Peyer's patch (tissue), 4 donors: ENCODE measurements at regions not wholly inside any gene's neighbourhood (a gene's known extent, or its start where the extent isn't known, plus 50 kb on each side); places are given as distances from the start of the nearest gene placed in this dataset.
A peak's percentile ranks its signal among the peaks of the same experiment; 100 is the strongest.

Source experiments
- DNase-seq, 3 donors: peaks; one replicate each; pipeline ENCODE4 v3.0.0-alpha.2; 2017 to 2019
- H3K27ac ChIP-seq, 4 donors: fragments of 200-600 bp; sonication (generic); one replicate each; pipeline ENCODE4 v1.5.1; 2016 to 2019
- H3K27me3 ChIP-seq, 2 donors: fragments of 200-600 bp; sonication (generic); one replicate each; pipeline ENCODE4 v1.5.1; 2019
- H3K36me3 ChIP-seq, 3 donors: fragments of 200-600 bp; sonication (generic); one replicate each; pipeline ENCODE4 v1.5.1; 2016 to 2019
- H3K4me1 ChIP-seq, 4 donors: fragments of 200-600 bp; sonication (generic); one replicate each; pipeline ENCODE4 v1.5.1; 2016 to 2019
- H3K4me3 ChIP-seq, 4 donors: fragments of 200-600 bp; sonication (generic); 1 replicate in 3 of 4; 2 replicates in 1 of 4; pipeline ENCODE4 v1.5.1; 2016 to 2019; ENCODE audit warnings: mild to moderate bottlenecking in 1 of 4
- H3K9me3 ChIP-seq, 4 donors: fragments of 200-600 bp; sonication (generic); one replicate each; pipeline ENCODE4 v1.5.1; 2016 to 2019; ENCODE audit warnings: mild to moderate bottlenecking in 1 of 4
- POLR2A ChIP-seq, 2 donors: fragments of 450-650 bp; IDR thresholded peaks; one replicate each; pipeline ENCODE4 v1.5.1; 2017; ENCODE audit warnings: antibody characterized with exemption in 2 of 2, mild to moderate bottlenecking in 2 of 2, moderate library complexity in 2 of 2
- TF ChIP-seq, protein P1 (sequence below), 6 experiments: fragments of 450-650 bp in 4 of 6; fragments of 200-600 bp in 2 of 6; sonication (generic) in 1 of 6; IDR thresholded peaks; one replicate each; pipeline ENCODE4 v1.5.1; 2017 to 2019; ENCODE audit warnings: antibody characterized with exemption in 6 of 6, mild to moderate bottlenecking in 3 of 6, moderate library complexity in 1 of 6

DNA sequence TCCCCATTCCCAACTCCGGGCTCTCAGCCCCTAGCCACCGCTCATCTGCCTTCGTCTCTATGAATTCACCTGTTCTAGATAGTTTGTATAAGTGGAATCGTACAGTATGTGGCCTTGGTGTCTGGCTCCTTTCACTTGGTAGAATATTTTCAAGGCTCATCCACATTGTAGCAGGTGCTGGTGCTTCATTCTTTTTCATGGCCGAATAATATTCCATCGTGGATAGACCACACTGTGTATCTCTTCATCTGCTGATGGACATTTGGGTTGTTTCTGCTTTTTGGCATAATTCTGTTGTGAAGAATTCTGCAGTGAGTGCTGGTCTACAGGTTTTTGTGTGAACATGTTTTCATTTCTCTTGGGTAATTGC lies 324.2 kb downstream of the SEC14L1 start:
- peaks cover 0 to 6% (median 0%) of the 10 kb centered on the region in 3 donors for H3K36me3 ChIP-seq
- peaks cover 0 to 57% (median 55%) of the 10 kb centered on the region in 4 donors for H3K4me1 ChIP-seq

DNA sequence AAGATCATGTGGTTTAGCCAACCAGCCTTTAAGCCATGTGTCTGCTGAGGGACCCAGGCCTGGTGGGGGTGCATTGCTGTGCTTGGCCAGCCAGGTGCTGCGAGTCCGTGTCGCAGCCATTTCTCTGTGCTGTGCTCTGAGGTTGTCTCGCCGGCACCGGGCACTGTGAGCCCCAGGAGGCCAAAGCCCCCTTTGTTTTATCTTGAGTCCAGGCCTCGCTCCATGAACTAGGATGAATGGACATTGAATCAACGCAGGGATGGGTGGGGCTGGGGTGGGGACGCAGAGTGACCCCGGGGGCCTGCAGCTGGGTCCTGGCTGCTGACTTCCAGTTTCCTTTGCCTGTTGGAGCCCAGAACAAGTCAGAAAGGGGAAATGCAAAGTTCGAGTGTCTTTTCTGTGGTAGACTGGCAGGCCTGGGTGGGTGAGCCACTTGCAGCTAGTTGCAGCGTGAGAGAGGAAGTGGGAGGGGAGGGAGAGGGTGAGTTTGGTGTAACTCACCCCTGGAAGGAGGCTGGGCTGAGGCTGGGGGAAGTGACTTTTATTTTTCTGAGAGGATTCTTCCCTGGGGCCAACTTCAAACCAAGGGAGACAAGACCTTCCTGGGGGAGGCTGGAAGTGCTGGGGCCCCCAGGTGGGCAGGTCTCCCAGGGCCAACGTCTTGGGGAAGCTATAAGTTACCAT lies 324.7 kb downstream of the SEC14L1 start:
- H3K9me3 ChIP-seq = no peaks in the 10 kb centered on the region
- H3K27me3 ChIP-seq = no peaks in the 10 kb centered on the region
- H3K4me3 ChIP-seq = peak overlapping the region in 2 of 4 donors; percentile 7 to 16
- peaks cover 0 to 57% (median 52%) of the 10 kb centered on the region in 4 donors for H3K4me1 ChIP-seq
- peak in 2 of 3 donors; percentile 93 for DNase-seq
- H3K36me3 ChIP-seq = peaks cover 0 to 8% (median 0%) of the 10 kb centered on the region in 3 donors
- H3K27ac ChIP-seq = peak overlapping the region; percentile 58 to 98 (median 70)
- no peak for TF ChIP-seq POLR2A (IDR thresholded peaks at IDR 0.05)
- TF ChIP-seq, protein P1, sequence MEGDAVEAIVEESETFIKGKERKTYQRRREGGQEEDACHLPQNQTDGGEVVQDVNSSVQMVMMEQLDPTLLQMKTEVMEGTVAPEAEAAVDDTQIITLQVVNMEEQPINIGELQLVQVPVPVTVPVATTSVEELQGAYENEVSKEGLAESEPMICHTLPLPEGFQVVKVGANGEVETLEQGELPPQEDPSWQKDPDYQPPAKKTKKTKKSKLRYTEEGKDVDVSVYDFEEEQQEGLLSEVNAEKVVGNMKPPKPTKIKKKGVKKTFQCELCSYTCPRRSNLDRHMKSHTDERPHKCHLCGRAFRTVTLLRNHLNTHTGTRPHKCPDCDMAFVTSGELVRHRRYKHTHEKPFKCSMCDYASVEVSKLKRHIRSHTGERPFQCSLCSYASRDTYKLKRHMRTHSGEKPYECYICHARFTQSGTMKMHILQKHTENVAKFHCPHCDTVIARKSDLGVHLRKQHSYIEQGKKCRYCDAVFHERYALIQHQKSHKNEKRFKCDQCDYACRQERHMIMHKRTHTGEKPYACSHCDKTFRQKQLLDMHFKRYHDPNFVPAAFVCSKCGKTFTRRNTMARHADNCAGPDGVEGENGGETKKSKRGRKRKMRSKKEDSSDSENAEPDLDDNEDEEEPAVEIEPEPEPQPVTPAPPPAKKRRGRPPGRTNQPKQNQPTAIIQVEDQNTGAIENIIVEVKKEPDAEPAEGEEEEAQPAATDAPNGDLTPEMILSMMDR (IDR thresholded peaks at IDR 0.05) = no peak

More for the DNA sequence above, 324.2 kb downstream of the SEC14L1 start:
- TF ChIP-seq POLR2A (IDR thresholded peaks at IDR 0.05) = no peak
- TF ChIP-seq, protein P1 (IDR thresholded peaks at IDR 0.05) = no peak
- no peaks in the 10 kb centered on the region for H3K27me3 ChIP-seq
- H3K9me3 ChIP-seq = no peaks in the 10 kb centered on the region
- peak overlapping the region in 1 of 4 donors; percentile 7 for H3K4me3 ChIP-seq
- no peak for DNase-seq
- H3K27ac ChIP-seq = peak overlapping the region; percentile 58 to 98 (median 70)

DNA sequence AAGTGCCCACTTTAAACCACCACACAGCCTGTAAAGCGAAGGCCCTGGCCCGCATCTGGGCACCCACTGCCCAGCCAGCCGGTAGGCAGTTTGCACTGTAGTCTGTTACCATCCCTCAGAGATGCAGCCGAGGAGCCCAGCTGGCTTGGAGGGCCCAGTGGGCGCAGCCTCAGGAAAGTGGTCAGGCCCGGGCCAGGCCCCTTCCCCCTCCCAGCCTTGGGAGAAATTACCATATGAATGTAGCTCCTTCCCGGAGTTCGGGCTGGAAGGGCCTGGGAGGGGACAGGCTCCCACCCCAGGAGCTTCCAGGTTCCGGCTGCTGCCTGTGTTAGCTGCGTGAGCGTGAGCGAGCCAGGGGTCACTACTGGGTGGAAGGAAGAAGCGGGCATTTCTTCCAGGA lies 325.4 kb downstream of the SEC14L1 start:
- Histone ChIP-seq H3K36me3 (peaks cover 0 to 8% (median 0%) of the 10 kb centered on the region in 3 donors), H3K27ac (peak overlapping the region; percentile 58 to 98 (median 70)), H3K27me3 (no peaks in the 10 kb centered on the region), H3K9me3 (no peaks in the 10 kb centered on the region), H3K4me1 (peaks cover 0 to 58% (median 53%) of the 10 kb centered on the region in 4 donors), H3K4me3 (peak overlapping the region in 1 of 4 donors; percentile 7)
- no peak for DNase-seq
- TF ChIP-seq, protein P1 (IDR thresholded peaks at IDR 0.05) = no peak
- no peak for TF ChIP-seq POLR2A (IDR thresholded peaks at IDR 0.05)

DNA sequence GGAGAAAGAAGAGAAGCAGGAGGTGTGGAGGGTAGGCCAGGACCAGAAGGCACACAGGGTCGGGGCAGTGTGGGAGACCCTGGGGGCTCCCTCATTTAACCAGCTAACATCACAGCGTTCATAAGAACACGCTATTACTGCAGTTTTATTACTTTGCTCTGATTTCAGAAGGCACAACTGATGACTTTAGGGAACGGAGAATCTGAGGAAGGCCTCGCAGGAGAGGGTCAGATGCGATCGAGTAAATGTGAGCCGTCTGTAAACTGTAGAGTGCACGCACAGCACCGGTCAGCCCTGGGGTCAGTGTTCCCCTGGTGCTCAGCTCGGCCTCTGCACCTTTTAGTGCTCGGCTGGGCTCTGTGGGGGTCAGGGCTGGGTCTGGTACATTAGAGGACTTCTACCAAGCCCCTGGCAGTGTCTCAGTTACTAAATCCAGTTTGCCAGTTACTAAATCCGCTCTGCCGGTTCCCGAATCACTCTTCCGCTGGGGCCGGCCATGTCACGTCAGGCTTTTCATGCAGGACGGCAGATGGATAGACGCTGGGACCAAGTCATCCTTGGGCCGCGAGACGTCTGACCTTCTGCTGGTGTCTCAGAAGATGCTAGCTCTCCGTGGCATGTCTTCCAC lies 325.9 kb downstream of the SEC14L1 start:
- peaks cover 0 to 62% (median 53%) of the 10 kb centered on the region in 4 donors for H3K4me1 ChIP-seq
- TF ChIP-seq POLR2A (IDR thresholded peaks at IDR 0.05) = no peak
- TF ChIP-seq, protein P1 (IDR thresholded peaks at IDR 0.05) = no peak
- H3K27ac ChIP-seq = peak overlapping the region; percentile 58 to 98 (median 70)
- peaks cover 0 to 8% (median 0%) of the 10 kb centered on the region in 3 donors for H3K36me3 ChIP-seq
- H3K4me3 ChIP-seq = peak overlapping the region in 1 of 4 donors; percentile 7
- no peak for DNase-seq
- H3K27me3 ChIP-seq = no peaks in the 10 kb centered on the region
- no peaks in the 10 kb centered on the region for H3K9me3 ChIP-seq

- no peak overlapping the region for H3K4me3 ChIP-seq
- peaks cover 0 to 8% (median 0%) of the 10 kb centered on the region in 3 donors for H3K36me3 ChIP-seq
- DNase-seq = no peak
- peaks cover 0 to 61% (median 53%) of the 10 kb centered on the region in 4 donors for H3K4me1 ChIP-seq
- H3K9me3 ChIP-seq = no peaks in the 10 kb centered on the region
- TF ChIP-seq, protein P1 (IDR thresholded peaks at IDR 0.05) = no peak
- no peak for TF ChIP-seq POLR2A (IDR thresholded peaks at IDR 0.05)
- peak overlapping the region in 2 of 4 donors; percentile 76 to 98 for H3K27ac ChIP-seq
- H3K27me3 ChIP-seq = no peaks in the 10 kb centered on the region
Observed at GRCh38 chr17:77467521-77467920, 326.8 kb downstream of the SEC14L1 start.
